Erythroblast (primary cell): ENCODE measurements at regions not wholly inside any gene's neighbourhood (a gene's known extent, or its start where the extent isn't known, plus 50 kb on each side); places are given as distances from the start of the nearest gene placed in this dataset.

Source experiments
- GATA1 ChIP-seq: IDR thresholded peaks from 2 replicates; pipeline ENCODE4 v1.6.1; 2011; ENCODE audit warnings: low read depth, mild to moderate bottlenecking, control low read depth, low read length, moderate library complexity
- POLR2A ChIP-seq: IDR thresholded peaks from 2 replicates; pipeline ENCODE4 v1.6.1; 2011; ENCODE audit warnings: mild to moderate bottlenecking, low read length

GRCh38 chrX:134733591-134733990 lies 63.4 kb downstream of the PABIR2 start:
- TF ChIP-seq POLR2A: no peak
- no peak for TF ChIP-seq GATA1
